ENCODE measurements at regions not wholly inside any gene's neighbourhood (a gene's known extent, or its start where the extent isn't known, plus 50 kb on each side); places are given as distances from the start of the nearest gene placed in this dataset.

GRCh38 chr2:118791483-118791882 is 56.0 kb downstream of the EN1 start:
- intact Hi-C loops (cut with DNase I), result no loop called here
- no peak for DNase-seq

- intact Hi-C loops (cut with DNase I), result no loop called here
- DNase-seq, result no peak
Measured at GRCh38 chr2:118786746-118787145, 60.7 kb downstream of the EN1 start.

- DNase-seq, result no peak
- intact Hi-C loops (cut with DNase I), result no loop called here
Measured at GRCh38 chr2:118784860-118785259, 62.6 kb downstream of the EN1 start.

GRCh38 chr2:118779362-118779761 is 68.1 kb downstream of the EN1 start:
- DNase-seq, result no peak

GRCh38 chr2:118774458-118775133 is 72.9 kb downstream of the EN1 start:
- intact Hi-C loops (cut with DNase I), result no loop called here
- peak in 7 of 10 donors; percentile 28 to 92 (median 38) for DNase-seq

More at GRCh38 chr2:118779362-118779761, 68.1 kb downstream of the EN1 start:
- intact Hi-C loops (cut with DNase I), result no loop called here

- intact Hi-C loops (cut with DNase I), result no loop called here
- DNase-seq, result no peak
Measured at GRCh38 chr2:118773826-118774225, 73.6 kb downstream of the EN1 start.

GRCh38 chr2:118772487-118773200 is 74.8 kb downstream of the EN1 start:
- DNase-seq, result no peak
- intact Hi-C loops (cut with DNase I), result no loop called here

- intact Hi-C loops (cut with DNase I), result no loop called here
- DNase-seq, result no peak
Measured at GRCh38 chr2:118769707-118770400, 77.6 kb downstream of the EN1 start.

GRCh38 chr2:118766871-118767270 is 80.6 kb downstream of the EN1 start:
- DNase-seq, result no peak
- intact Hi-C loops (cut with DNase I), result no loop called here

- intact Hi-C loops (cut with DNase I), result no loop called here
Measured at GRCh38 chr2:118764855-118765254, 82.6 kb downstream of the EN1 start.

GRCh38 chr2:118763797-118764196 is 83.7 kb downstream of the EN1 start:
- intact Hi-C loops (cut with DNase I), result no loop called here
- no peak for DNase-seq

More at GRCh38 chr2:118764855-118765254, 82.6 kb downstream of the EN1 start:
- DNase-seq, result no peak

GRCh38 chr2:118762290-118762689 is 85.2 kb downstream of the EN1 start:
- no peak for DNase-seq
- intact Hi-C loops (cut with DNase I), result no loop called here

- intact Hi-C loops (cut with DNase I), result no loop called here
- no peak for DNase-seq
Measured at GRCh38 chr2:118761771-118762170, 85.7 kb downstream of the EN1 start.

- DNase-seq, result no peak
- intact Hi-C loops (cut with DNase I), result no loop called here
Measured at GRCh38 chr2:118755901-118756300, 91.5 kb downstream of the EN1 start.

- intact Hi-C loops (cut with DNase I), result no loop called here
Measured at GRCh38 chr2:118755384-118755783, 92.1 kb downstream of the EN1 start.

GRCh38 chr2:118752762-118753429 is 94.6 kb downstream of the EN1 start:
- intact Hi-C loops (cut with DNase I), result no loop called here
- peak in 1 of 10 donors; percentile 76 for DNase-seq

More at GRCh38 chr2:118755384-118755783, 92.1 kb downstream of the EN1 start:
- no peak for DNase-seq

- DNase-seq, result no peak
- intact Hi-C loops (cut with DNase I), result no loop called here
Measured at GRCh38 chr2:118750959-118751565, 96.4 kb downstream of the EN1 start.

GRCh38 chr2:118748245-118748885 is 99.1 kb downstream of the EN1 start:
- intact Hi-C loops (cut with DNase I), result no loop called here

GRCh38 chr2:118747637-118748036 is 99.8 kb downstream of the EN1 start:
- intact Hi-C loops (cut with DNase I), result no loop called here
- no peak for DNase-seq

More at GRCh38 chr2:118748245-118748885, 99.1 kb downstream of the EN1 start:
- DNase-seq, result no peak

- intact Hi-C loops (cut with DNase I), result no loop called here
- DNase-seq, result no peak
Measured at GRCh38 chr2:118747066-118747465, 100.4 kb downstream of the EN1 start.
